Gastrocnemius medialis (tissue), 4 donors: ENCODE measurements at regions not wholly inside any gene's neighbourhood (a gene's known extent, or its start where the extent isn't known, plus 50 kb on each side); places are given as distances from the start of the nearest gene placed in this dataset.

Source experiments
- ATAC-seq, 2 donors: fragments of 150-250 bp; one replicate each; pipeline ENCODE4 v1.9.1; 2016
- DNase-seq, 2 donors: peaks; one replicate each; pipeline ENCODE4 v3.0.0-alpha.2; 2019
- H3K27ac ChIP-seq, 4 donors: fragments of 200-600 bp; sonication (generic); 1 replicate in 1 of 4; 2 replicates in 3 of 4; pipeline ENCODE4 v1.5.1; 2016 to 2018; ENCODE audit warnings: mild to moderate bottlenecking in 2 of 4, moderate library complexity in 1 of 4
- H3K27me3 ChIP-seq, 3 donors: fragments of 200-600 bp; sonication (generic) in 2 of 3; 1 replicate in 1 of 3; 2 replicates in 2 of 3; pipeline versions ENCODE4 v1.5.1 to v1.6.0; 2016 to 2019; ENCODE audit warnings: mild to moderate bottlenecking in 1 of 3, moderate library complexity in 1 of 3
- H3K36me3 ChIP-seq, 2 donors: fragments of 200-600 bp; sonication (generic) in 1 of 2; one replicate each; pipeline ENCODE4 v1.5.1; 2017 to 2018
- H3K4me1 ChIP-seq, 2 donors: fragments of 200-600 bp; sonication (generic) in 1 of 2; one replicate each; pipeline ENCODE4 v1.5.1; 2016 to 2017; ENCODE audit warnings: mild to moderate bottlenecking in 2 of 2
- H3K4me3 ChIP-seq, 4 donors: fragments of 200-600 bp; sonication (generic) in 3 of 4; 1 replicate in 1 of 4; 2 replicates in 3 of 4; pipeline ENCODE4 v1.5.1; 2016 to 2019; ENCODE audit warnings: mild to moderate bottlenecking in 2 of 4
- H3K9me3 ChIP-seq, 3 donors: fragments of 200-600 bp; sonication (generic) in 2 of 3; 1 replicate in 1 of 3; 2 replicates in 2 of 3; pipeline ENCODE4 v1.5.1; 2016 to 2019
- CTCF ChIP-seq, 5 experiments: fragments of 450-650 bp in 3 of 5; fragments of 200-600 bp in 2 of 5; sonication (generic) in 2 of 5; IDR thresholded peaks in 4 of 5; conservative IDR thresholded peaks in 1 of 5; 1 replicate in 4 of 5; 2 replicates in 1 of 5; pipeline ENCODE4 v1.5.1; 2016 to 2019; ENCODE audit warnings: antibody characterized with exemption in 5 of 5, mild to moderate bottlenecking in 3 of 5, moderate library complexity in 3 of 5
- POLR2A ChIP-seq, 2 donors: fragments of 450-650 bp; IDR thresholded peaks; one replicate each; pipeline ENCODE4 v1.6.1; 2017; ENCODE audit warnings: antibody characterized with exemption in 2 of 2, mild to moderate bottlenecking in 2 of 2, moderate library complexity in 2 of 2
- in situ Hi-C, 4 donors: fragments of 200-750 bp; cut with MboI; loops; one replicate each; pipeline versions ENCODE4 v1.15.0 to v1.8.0; 2017; ENCODE audit warnings: low sequenced_read_pairs in 4 of 4
- intact Hi-C: fragments of 100-400 bp; cut with DNase I; formaldehyde crosslinking; loops from one replicate; pipeline ENCODE4 v1.15.1; 2023; ENCODE audit warnings: low total_unique reads

GRCh38 chr13:94829837-94830365 lies 117.6 kb upstream of the SOX21 start:
- ATAC-seq: no peak
- H3K4me3 ChIP-seq: no peak overlapping the region
- no peaks in the 10 kb centered on the region for H3K4me1 ChIP-seq
- no peak for DNase-seq
- no peak overlapping the region for H3K27ac ChIP-seq
- H3K36me3 ChIP-seq: no peaks in the 10 kb centered on the region
- in situ Hi-C loops: no loop called here
- TF ChIP-seq CTCF (IDR thresholded peaks at IDR 0.05 in 4 of 5, conservative IDR thresholded peaks at IDR 0.05 in 1 of 5): no peak
- TF ChIP-seq POLR2A (IDR thresholded peaks at IDR 0.05): no peak
- H3K9me3 ChIP-seq: no peaks in the 10 kb centered on the region
- H3K27me3 ChIP-seq: no peaks in the 10 kb centered on the region
- intact Hi-C loops: no loop called here

DNA sequence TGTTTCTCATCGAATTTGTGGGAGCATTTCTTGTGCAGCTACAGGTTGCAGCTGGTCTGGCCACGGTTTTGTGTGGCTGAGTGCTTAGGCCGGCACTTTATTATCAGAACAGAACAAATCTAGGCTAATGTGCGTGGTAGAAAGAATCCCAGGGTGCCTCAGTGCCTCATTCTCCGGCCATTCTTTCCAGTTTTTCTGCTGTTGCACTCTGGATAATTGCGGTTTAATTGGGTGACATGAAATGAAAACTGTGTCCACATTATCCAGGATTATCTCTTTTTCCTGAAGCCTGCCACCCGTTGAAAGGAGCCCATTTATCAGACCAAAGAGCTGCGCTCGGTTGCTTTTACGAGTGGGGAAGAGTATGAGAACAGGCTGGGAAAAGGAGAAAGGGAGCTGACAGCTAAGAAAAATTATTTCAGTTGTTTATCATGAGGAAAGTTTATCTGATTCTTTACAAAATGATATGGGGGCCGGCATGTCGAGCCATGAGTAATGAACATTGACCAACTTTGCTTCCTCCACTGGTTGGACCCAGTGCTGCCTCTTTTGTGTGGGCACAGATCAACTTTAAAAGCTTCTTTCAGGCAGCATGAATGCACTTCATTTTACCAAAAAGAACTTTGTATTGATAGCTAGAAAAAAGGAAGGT lies 117.0 kb upstream of the SOX21 start:
- Histone ChIP-seq H3K4me3 (no peak overlapping the region), H3K9me3 (no peaks in the 10 kb centered on the region), H3K27me3 (no peaks in the 10 kb centered on the region), H3K27ac (no peak overlapping the region), H3K4me1 (no peaks in the 10 kb centered on the region), H3K36me3 (no peaks in the 10 kb centered on the region)
- TF ChIP-seq CTCF (IDR thresholded peaks at IDR 0.05 in 4 of 5, conservative IDR thresholded peaks at IDR 0.05 in 1 of 5) (no peak), POLR2A (IDR thresholded peaks at IDR 0.05) (no peak)
- ATAC-seq (no peak), DNase-seq (no peak)
- intact Hi-C loops: no loop called here
- in situ Hi-C loops: no loop called here

GRCh38 chr13:94827566-94827965 lies 115.2 kb upstream of the SOX21 start:
- H3K4me3 ChIP-seq: no peak overlapping the region
- DNase-seq (no peak), ATAC-seq (no peak)
- in situ Hi-C loops (no loop called here), intact Hi-C loops (no loop called here)
- H3K27me3 ChIP-seq: no peaks in the 10 kb centered on the region
- TF ChIP-seq POLR2A (IDR thresholded peaks at IDR 0.05): no peak
- TF ChIP-seq CTCF (IDR thresholded peaks at IDR 0.05 in 4 of 5, conservative IDR thresholded peaks at IDR 0.05 in 1 of 5): no peak
- H3K27ac ChIP-seq: no peak overlapping the region
- H3K9me3 ChIP-seq: no peaks in the 10 kb centered on the region
- H3K4me1 ChIP-seq: no peaks in the 10 kb centered on the region
- no peaks in the 10 kb centered on the region for H3K36me3 ChIP-seq

GRCh38 chr13:94825507-94825906 lies 113.2 kb upstream of the SOX21 start:
- ATAC-seq (peak in 1 of 2 donors; percentile 36), DNase-seq (peak; percentile 36 to 47)
- in situ Hi-C loops: no loop called here

More at GRCh38 chr13:94825507-94825906, 113.2 kb upstream of the SOX21 start:
- H3K36me3 ChIP-seq: no peaks in the 10 kb centered on the region
- H3K9me3 ChIP-seq: no peaks in the 10 kb centered on the region
- H3K27me3 ChIP-seq: no peaks in the 10 kb centered on the region
- no peak for TF ChIP-seq POLR2A (IDR thresholded peaks at IDR 0.05)
- no peak for TF ChIP-seq CTCF (IDR thresholded peaks at IDR 0.05 in 4 of 5, conservative IDR thresholded peaks at IDR 0.05 in 1 of 5)
- H3K4me3 ChIP-seq: no peak overlapping the region
- H3K4me1 ChIP-seq: no peaks in the 10 kb centered on the region
- intact Hi-C loops: no loop called here
- H3K27ac ChIP-seq: no peak overlapping the region
